ENCODE measurements at regions not wholly inside any gene's neighbourhood (a gene's known extent, or its start where the extent isn't known, plus 50 kb on each side); places are given as distances from the start of the nearest gene placed in this dataset.

DNA sequence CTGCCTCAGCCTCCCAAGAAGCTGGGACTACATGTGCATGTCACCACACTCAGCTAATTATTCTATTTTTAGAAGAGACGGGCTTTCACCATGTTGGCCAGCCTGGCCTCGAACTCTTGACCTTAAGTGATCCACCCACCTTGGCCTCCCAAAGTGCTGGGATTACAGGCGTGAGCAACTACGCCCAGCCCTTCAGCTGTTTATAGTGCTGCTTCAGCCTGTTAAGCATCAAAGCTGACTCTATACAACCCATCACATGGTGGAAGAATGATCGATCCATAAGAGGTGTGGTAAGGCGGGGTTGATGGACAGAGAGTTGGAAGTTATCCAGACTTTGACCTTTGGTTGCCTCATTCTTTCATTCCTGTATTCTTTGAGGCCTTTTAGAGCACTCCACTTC, 56.2 kb upstream of the RAPGEF2 start:
- Histone ChIP-seq H3K36me3 (ENCODE audit: control insufficient read depth in 3 of 3, insufficient read depth in 3 of 3, low read length in 3 of 3) (no peaks in the 10 kb centered on the region), H3K27me3 (ENCODE audit: control insufficient read depth in 3 of 3, insufficient read depth in 3 of 3, low read length in 3 of 3) (no peaks in the 10 kb centered on the region), H3K27ac (ENCODE audit: low read depth, low read length) (no peak overlapping the region), H3K9me3 (ENCODE audit: control insufficient read depth in 3 of 3, low read length in 3 of 3) (no peaks in the 10 kb centered on the region), H3K4me3 (ENCODE audit: low read length in 3 of 3) (no peak overlapping the region), H3K9ac (ENCODE audit: low read depth in 1 of 3, low read length in 3 of 3) (no peak overlapping the region), H3K4me1 (ENCODE audit: control insufficient read depth in 3 of 3, insufficient read depth in 3 of 3, low read length in 3 of 3) (peaks cover 0 to 5% (median 3%) of the 10 kb centered on the region in 3 donors)

DNA sequence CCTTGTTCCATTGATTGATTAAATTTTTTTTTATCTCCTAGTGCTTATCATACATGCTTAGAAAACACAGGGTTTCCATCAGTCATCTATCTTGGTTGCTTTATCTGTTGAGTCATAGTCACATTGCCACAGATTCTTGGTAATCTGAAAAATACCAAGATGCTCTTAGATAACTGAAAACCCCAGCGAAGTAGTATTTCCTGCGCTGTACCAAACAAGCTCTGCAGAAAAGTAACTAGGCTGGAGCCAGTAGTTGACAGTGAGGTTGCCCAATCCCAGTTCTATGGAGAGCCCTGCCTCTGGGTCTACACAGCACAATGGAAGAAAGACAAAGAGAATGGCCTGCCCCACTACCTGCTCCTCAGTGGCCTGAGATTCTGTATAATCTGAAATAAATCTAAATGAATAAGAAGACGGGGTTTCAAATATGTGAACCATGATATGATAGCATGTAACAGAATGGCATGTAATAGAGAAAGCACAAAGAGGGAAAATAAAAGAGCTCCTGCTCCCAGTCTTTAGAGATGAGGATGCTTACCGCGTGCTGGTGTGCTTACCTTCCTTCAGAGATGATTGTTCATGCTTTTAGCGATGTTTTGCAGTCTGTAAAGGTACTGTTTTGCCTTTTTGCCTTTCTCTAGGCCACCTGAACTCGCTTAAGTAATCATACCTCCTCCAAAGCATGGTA, 55.3 kb upstream of the RAPGEF2 start:
- peak overlapping the region; percentile 35 to 63 (median 57) for H3K9ac ChIP-seq (ENCODE audit: low read depth in 1 of 3, low read length in 3 of 3)
- H3K4me3 ChIP-seq (ENCODE audit: low read length in 3 of 3) = peak overlapping the region; percentile 63 to 69 (median 64)
- no peak overlapping the region for H3K27ac ChIP-seq (ENCODE audit: low read depth, low read length)
- no peaks in the 10 kb centered on the region for H3K36me3 ChIP-seq (ENCODE audit: control insufficient read depth in 3 of 3, insufficient read depth in 3 of 3, low read length in 3 of 3)
- no peaks in the 10 kb centered on the region for H3K27me3 ChIP-seq (ENCODE audit: control insufficient read depth in 3 of 3, insufficient read depth in 3 of 3, low read length in 3 of 3)
- no peaks in the 10 kb centered on the region for H3K9me3 ChIP-seq (ENCODE audit: control insufficient read depth in 3 of 3, low read length in 3 of 3)
- peaks cover 0 to 5% (median 3%) of the 10 kb centered on the region in 3 donors for H3K4me1 ChIP-seq (ENCODE audit: control insufficient read depth in 3 of 3, insufficient read depth in 3 of 3, low read length in 3 of 3)

GRCh38 chr4:159048166-159048886, 54.6 kb upstream of the RAPGEF2 start:
- H3K4me1 ChIP-seq (ENCODE audit: control insufficient read depth in 3 of 3, insufficient read depth in 3 of 3, low read length in 3 of 3) = peaks cover 0 to 5% (median 3%) of the 10 kb centered on the region in 3 donors
- no peaks in the 10 kb centered on the region for H3K36me3 ChIP-seq (ENCODE audit: control insufficient read depth in 3 of 3, insufficient read depth in 3 of 3, low read length in 3 of 3)
- peak overlapping the region; percentile 63 to 69 (median 64) for H3K4me3 ChIP-seq (ENCODE audit: low read length in 3 of 3)
- no peaks in the 10 kb centered on the region for H3K9me3 ChIP-seq (ENCODE audit: control insufficient read depth in 3 of 3, low read length in 3 of 3)
- no peaks in the 10 kb centered on the region for H3K27me3 ChIP-seq (ENCODE audit: control insufficient read depth in 3 of 3, insufficient read depth in 3 of 3, low read length in 3 of 3)
- no peak overlapping the region for H3K27ac ChIP-seq (ENCODE audit: low read depth, low read length)
- peak overlapping the region; percentile 35 to 63 (median 57) for H3K9ac ChIP-seq (ENCODE audit: low read depth in 1 of 3, low read length in 3 of 3)

- H3K4me1 ChIP-seq (ENCODE audit: control insufficient read depth in 3 of 3, insufficient read depth in 3 of 3, low read length in 3 of 3) = peaks cover 0 to 5% (median 3%) of the 10 kb centered on the region in 3 donors
- H3K27ac ChIP-seq (ENCODE audit: low read depth, low read length) = no peak overlapping the region
- H3K9ac ChIP-seq (ENCODE audit: low read depth in 1 of 3, low read length in 3 of 3) = no peak overlapping the region
- no peaks in the 10 kb centered on the region for H3K27me3 ChIP-seq (ENCODE audit: control insufficient read depth in 3 of 3, insufficient read depth in 3 of 3, low read length in 3 of 3)
- no peaks in the 10 kb centered on the region for H3K36me3 ChIP-seq (ENCODE audit: control insufficient read depth in 3 of 3, insufficient read depth in 3 of 3, low read length in 3 of 3)
- H3K9me3 ChIP-seq (ENCODE audit: control insufficient read depth in 3 of 3, low read length in 3 of 3) = no peaks in the 10 kb centered on the region
- H3K4me3 ChIP-seq (ENCODE audit: low read length in 3 of 3) = no peak overlapping the region
These were observed 53.0 kb upstream of the RAPGEF2 start for GRCh38 chr4:159049780-159050375.

DNA sequence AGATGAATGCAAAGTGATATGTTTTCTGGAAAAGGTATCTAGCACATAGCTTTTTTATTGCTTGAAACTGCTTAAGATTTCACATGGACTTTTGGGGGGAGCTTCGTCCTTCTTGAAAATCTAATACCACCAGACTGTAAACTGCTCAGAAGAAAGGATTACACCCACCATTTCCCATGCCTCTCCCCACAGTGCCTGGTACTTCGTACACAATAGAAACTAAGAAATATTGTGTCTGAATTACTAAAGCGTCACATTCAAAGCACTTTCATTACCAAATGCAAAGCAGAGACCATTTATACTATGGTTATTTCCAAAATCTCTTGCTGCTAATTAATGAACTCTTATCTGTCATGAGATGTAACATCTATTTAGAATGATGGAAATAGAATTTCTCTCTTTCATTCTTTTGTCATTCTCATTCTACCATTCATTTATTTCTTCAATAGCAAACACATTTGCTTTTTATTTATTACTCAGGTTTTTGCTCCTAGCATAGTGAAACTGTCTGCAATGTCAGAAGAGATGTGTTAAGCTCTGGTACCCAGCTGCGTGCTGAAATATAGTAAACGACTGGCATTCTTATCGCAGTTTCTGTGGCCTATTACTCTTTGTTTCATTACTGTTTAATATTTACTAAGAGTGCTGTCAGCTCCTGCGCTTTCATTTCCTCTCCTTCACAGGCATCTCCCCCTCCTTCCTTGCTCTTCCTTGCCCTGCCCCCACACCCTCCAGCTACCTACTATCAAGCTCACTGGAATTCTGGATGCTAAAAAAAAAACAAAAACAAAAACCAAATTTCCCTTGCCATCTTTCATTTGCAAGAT, 51.4 kb upstream of the RAPGEF2 start:
- Histone ChIP-seq H3K4me1 (ENCODE audit: control insufficient read depth in 3 of 3, insufficient read depth in 3 of 3, low read length in 3 of 3) (peaks cover 0 to 5% (median 3%) of the 10 kb centered on the region in 3 donors), H3K27ac (ENCODE audit: low read depth, low read length) (no peak overlapping the region), H3K9ac (ENCODE audit: low read depth in 1 of 3, low read length in 3 of 3) (no peak overlapping the region), H3K4me3 (ENCODE audit: low read length in 3 of 3) (no peak overlapping the region), H3K27me3 (ENCODE audit: control insufficient read depth in 3 of 3, insufficient read depth in 3 of 3, low read length in 3 of 3) (no peaks in the 10 kb centered on the region), H3K36me3 (ENCODE audit: control insufficient read depth in 3 of 3, insufficient read depth in 3 of 3, low read length in 3 of 3) (no peaks in the 10 kb centered on the region), H3K9me3 (ENCODE audit: control insufficient read depth in 3 of 3, low read length in 3 of 3) (no peaks in the 10 kb centered on the region)

GRCh38 chr4:159052315-159052714, 50.6 kb upstream of the RAPGEF2 start:
- H3K36me3 ChIP-seq (ENCODE audit: control insufficient read depth in 3 of 3, insufficient read depth in 3 of 3, low read length in 3 of 3) = no peaks in the 10 kb centered on the region
- H3K27me3 ChIP-seq (ENCODE audit: control insufficient read depth in 3 of 3, insufficient read depth in 3 of 3, low read length in 3 of 3) = no peaks in the 10 kb centered on the region
- peaks cover 0 to 5% (median 3%) of the 10 kb centered on the region in 3 donors for H3K4me1 ChIP-seq (ENCODE audit: control insufficient read depth in 3 of 3, insufficient read depth in 3 of 3, low read length in 3 of 3)
- no peak overlapping the region for H3K27ac ChIP-seq (ENCODE audit: low read depth, low read length)
- no peaks in the 10 kb centered on the region for H3K9me3 ChIP-seq (ENCODE audit: control insufficient read depth in 3 of 3, low read length in 3 of 3)
- no peak overlapping the region for H3K4me3 ChIP-seq (ENCODE audit: low read length in 3 of 3)
- no peak overlapping the region for H3K9ac ChIP-seq (ENCODE audit: low read depth in 1 of 3, low read length in 3 of 3)
